MG63 (cell line): ENCODE measurements at regions not wholly inside any gene's neighbourhood (a gene's known extent, or its start where the extent isn't known, plus 50 kb on each side); places are given as distances from the start of the nearest gene placed in this dataset.

Experiments
- DNase-seq: peaks from one replicate; pipeline ENCODE4 v3.0.0-alpha.2; 2020
- H3K27me3 ChIP-seq: fragments of 250-450 bp; sonication (Bioruptor Pico); 2 replicates; pipeline ENCODE4 v1.5.1; 2020; ENCODE audit warnings: mild to moderate bottlenecking, moderate library complexity
- H3K36me3 ChIP-seq: fragments of 250-450 bp; sonication (Bioruptor Pico); 2 replicates; pipeline ENCODE4 v1.5.1; 2020; ENCODE audit warnings: mild to moderate bottlenecking, moderate library complexity
- H3K4me3 ChIP-seq: fragments of 250-450 bp; sonication (Bioruptor Pico); 2 replicates; pipeline ENCODE4 v1.5.1; 2020; ENCODE audit warnings: mild to moderate bottlenecking, moderate library complexity
- H3K9me3 ChIP-seq: fragments of 250-450 bp; sonication (Bioruptor Pico); 2 replicates; pipeline ENCODE4 v1.5.1; 2020; ENCODE audit warnings: mild to moderate bottlenecking, moderate library complexity

- Histone ChIP-seq H3K4me3 (no peak overlapping the region), H3K9me3 (peaks cover 10% of the 10 kb centered on the region), H3K36me3 (no peaks in the 10 kb centered on the region; the same call in 1 of the 2 replicates), H3K27me3 (no peaks in the 10 kb centered on the region)
- no peak for DNase-seq
Observed at GRCh38 chr3:150311156-150311555, 96.9 kb upstream of the TSC22D2 start.

- Histone ChIP-seq H3K9me3 (peaks cover 10% of the 10 kb centered on the region), H3K27me3 (no peaks in the 10 kb centered on the region), H3K36me3 (no peaks in the 10 kb centered on the region; the same call in 1 of the 2 replicates), H3K4me3 (no peak overlapping the region)
- no peak for DNase-seq
Observed at GRCh38 chr3:150309557-150309956, 98.5 kb upstream of the TSC22D2 start.

GRCh38 chr3:150309257-150309542, 98.9 kb upstream of the TSC22D2 start:
- no peaks in the 10 kb centered on the region; the same call in 1 of the 2 replicates for H3K36me3 ChIP-seq
- H3K4me3 ChIP-seq: no peak overlapping the region
- H3K9me3 ChIP-seq: peaks cover 10% of the 10 kb centered on the region
- DNase-seq: no peak
- H3K27me3 ChIP-seq: no peaks in the 10 kb centered on the region

- DNase-seq: no peak
- Histone ChIP-seq H3K27me3 (no peaks in the 10 kb centered on the region), H3K4me3 (no peak overlapping the region), H3K9me3 (peaks cover 10% of the 10 kb centered on the region), H3K36me3 (no peaks in the 10 kb centered on the region; the same call in 1 of the 2 replicates)
Observed at GRCh38 chr3:150308481-150309256, 99.4 kb upstream of the TSC22D2 start.

- H3K36me3 ChIP-seq: no peaks in the 10 kb centered on the region; the same call in 1 of the 2 replicates
- DNase-seq: no peak
- H3K27me3 ChIP-seq: no peaks in the 10 kb centered on the region
- peaks cover 10% of the 10 kb centered on the region for H3K9me3 ChIP-seq
- no peak overlapping the region for H3K4me3 ChIP-seq
Observed at GRCh38 chr3:150308037-150308319, 100.1 kb upstream of the TSC22D2 start.

- Histone ChIP-seq H3K27me3 (no peaks in the 10 kb centered on the region), H3K9me3 (peaks cover 10% of the 10 kb centered on the region), H3K4me3 (no peak overlapping the region), H3K36me3 (no peaks in the 10 kb centered on the region; the same call in 1 of the 2 replicates)
- DNase-seq: no peak
Observed at GRCh38 chr3:150307311-150308036, 100.6 kb upstream of the TSC22D2 start.

- DNase-seq: no peak
- Histone ChIP-seq H3K27me3 (no peaks in the 10 kb centered on the region), H3K4me3 (no peak overlapping the region), H3K36me3 (no peaks in the 10 kb centered on the region; the same call in 1 of the 2 replicates), H3K9me3 (peaks cover 10% of the 10 kb centered on the region)
Observed at GRCh38 chr3:150306906-150307305, 101.2 kb upstream of the TSC22D2 start.

GRCh38 chr3:150306083-150306482, 102.0 kb upstream of the TSC22D2 start:
- Histone ChIP-seq H3K4me3 (no peak overlapping the region), H3K27me3 (no peaks in the 10 kb centered on the region), H3K36me3 (no peaks in the 10 kb centered on the region; the same call in 1 of the 2 replicates), H3K9me3 (peaks cover 10% of the 10 kb centered on the region)
- no peak for DNase-seq

- H3K36me3 ChIP-seq: no peaks in the 10 kb centered on the region; the same call in 1 of the 2 replicates
- no peaks in the 10 kb centered on the region for H3K27me3 ChIP-seq
- DNase-seq: no peak
- H3K9me3 ChIP-seq: no peaks in the 10 kb centered on the region
- no peak overlapping the region for H3K4me3 ChIP-seq
Observed at GRCh38 chr3:150303768-150304167, 104.3 kb upstream of the TSC22D2 start.

- H3K4me3 ChIP-seq: no peak overlapping the region
- no peak for DNase-seq
- H3K36me3 ChIP-seq: no peaks in the 10 kb centered on the region; the same call in 1 of the 2 replicates
- H3K9me3 ChIP-seq: no peaks in the 10 kb centered on the region
- no peaks in the 10 kb centered on the region for H3K27me3 ChIP-seq
Observed at GRCh38 chr3:150302246-150302645, 105.9 kb upstream of the TSC22D2 start.

GRCh38 chr3:150300852-150301517, 107.1 kb upstream of the TSC22D2 start:
- no peak for DNase-seq
- no peaks in the 10 kb centered on the region for H3K27me3 ChIP-seq
- no peaks in the 10 kb centered on the region for H3K9me3 ChIP-seq
- no peaks in the 10 kb centered on the region for H3K36me3 ChIP-seq
- no peak overlapping the region for H3K4me3 ChIP-seq

- no peak for DNase-seq
- H3K27me3 ChIP-seq: no peaks in the 10 kb centered on the region
Observed at GRCh38 chr3:150300388-150300787, 107.7 kb upstream of the TSC22D2 start.

GRCh38 chr3:150299201-150299600, 108.9 kb upstream of the TSC22D2 start:
- no peaks in the 10 kb centered on the region for H3K9me3 ChIP-seq
- no peak overlapping the region for H3K4me3 ChIP-seq
- no peaks in the 10 kb centered on the region for H3K36me3 ChIP-seq
- H3K27me3 ChIP-seq: no peaks in the 10 kb centered on the region
- DNase-seq: no peak

More at GRCh38 chr3:150300388-150300787, 107.7 kb upstream of the TSC22D2 start:
- Histone ChIP-seq H3K9me3 (no peaks in the 10 kb centered on the region), H3K36me3 (no peaks in the 10 kb centered on the region), H3K4me3 (no peak overlapping the region)

GRCh38 chr3:150296966-150297365, 111.1 kb upstream of the TSC22D2 start:
- no peaks in the 10 kb centered on the region for H3K9me3 ChIP-seq

GRCh38 chr3:150296123-150296735, 111.9 kb upstream of the TSC22D2 start:
- Histone ChIP-seq H3K4me3 (no peak overlapping the region), H3K9me3 (peaks cover 5% of the 10 kb centered on the region; the same call in 1 of the 2 replicates), H3K27me3 (no peaks in the 10 kb centered on the region), H3K36me3 (no peaks in the 10 kb centered on the region)
- DNase-seq: no peak

More at GRCh38 chr3:150296966-150297365, 111.1 kb upstream of the TSC22D2 start:
- DNase-seq: no peak
- no peaks in the 10 kb centered on the region for H3K27me3 ChIP-seq
- no peak overlapping the region for H3K4me3 ChIP-seq
- H3K36me3 ChIP-seq: no peaks in the 10 kb centered on the region

- Histone ChIP-seq H3K27me3 (no peaks in the 10 kb centered on the region), H3K36me3 (no peaks in the 10 kb centered on the region), H3K9me3 (peaks cover 8% of the 10 kb centered on the region), H3K4me3 (no peak overlapping the region)
- no peak for DNase-seq
Observed at GRCh38 chr3:150293401-150294001, 114.6 kb upstream of the TSC22D2 start.

GRCh38 chr3:150292891-150293290, 115.2 kb upstream of the TSC22D2 start:
- H3K4me3 ChIP-seq: no peak overlapping the region
- peaks cover 8% of the 10 kb centered on the region for H3K9me3 ChIP-seq
- H3K36me3 ChIP-seq: no peaks in the 10 kb centered on the region
- no peaks in the 10 kb centered on the region for H3K27me3 ChIP-seq
- no peak for DNase-seq
